NOMO-1 treated with DMSO at 0.1 percent for 48 hours (cell line): ENCODE measurements at regions not wholly inside any gene's neighbourhood (a gene's known extent, or its start where the extent isn't known, plus 50 kb on each side); places are given as distances from the start of the nearest gene placed in this dataset.

Experiments used
- DNase-seq: peaks from one replicate; lab custom pipeline; 2025; ENCODE audit not compliant: unreplicated experiment; lab: John Stamatoyannopoulos, UW

DNA sequence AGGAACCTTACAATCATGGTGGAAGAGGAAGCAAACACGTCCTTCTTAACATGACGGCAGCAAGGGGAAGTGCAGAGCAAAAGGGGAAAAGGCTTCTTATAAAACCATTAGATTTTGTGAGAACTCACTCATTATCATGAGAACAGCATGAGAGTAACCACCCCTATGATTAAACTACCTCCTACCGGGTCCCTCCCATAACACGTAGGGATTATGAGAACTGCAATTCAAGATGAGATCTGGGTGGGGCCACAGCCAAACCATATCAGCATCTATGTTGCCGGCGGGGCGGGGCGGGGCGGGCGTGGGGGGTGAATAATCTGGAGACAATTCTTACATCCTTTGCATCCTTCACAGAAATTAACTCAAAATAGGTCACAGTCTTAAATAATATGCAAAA is 58.8 kb upstream of the GFPT2 start:
- no peak for DNase-seq

DNA sequence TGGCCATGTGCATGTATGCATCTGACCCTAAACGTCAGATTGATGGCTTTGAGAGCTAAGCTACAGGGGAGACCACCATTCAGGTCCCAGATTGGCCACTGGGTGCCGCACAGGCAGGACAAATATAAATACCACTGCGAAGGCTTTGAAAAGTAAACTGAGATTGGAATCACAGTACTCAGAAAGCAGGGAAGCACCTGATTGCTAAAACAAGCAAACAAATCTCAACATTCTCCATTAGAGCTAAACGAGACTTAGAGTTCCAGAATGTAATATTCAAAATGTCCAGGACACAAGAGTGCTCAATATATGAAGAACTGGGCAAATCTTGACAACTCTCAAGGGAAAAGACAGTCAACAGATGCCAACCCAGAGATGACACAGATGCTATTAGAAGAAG is 61.0 kb upstream of the GFPT2 start:
- no peak for DNase-seq

DNA sequence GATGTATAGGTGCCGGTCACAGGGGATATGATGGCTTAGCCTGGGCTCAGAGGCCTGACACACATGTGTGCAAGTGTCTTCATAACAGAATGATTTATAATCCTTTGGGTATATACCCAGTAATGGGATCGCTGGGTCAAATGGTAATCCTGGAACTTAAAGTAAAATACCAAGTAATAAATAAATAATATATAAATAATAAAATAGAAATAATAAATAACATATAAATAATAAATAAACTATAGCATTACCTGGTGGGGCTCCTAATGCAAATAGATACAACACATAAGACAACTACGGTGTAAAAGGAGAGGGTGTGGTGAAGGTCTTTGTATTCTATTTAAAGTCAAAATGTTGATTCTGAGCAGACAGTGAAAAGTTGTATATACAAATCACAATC is 68.5 kb upstream of the GFPT2 start:
- DNase-seq, result no peak

DNA sequence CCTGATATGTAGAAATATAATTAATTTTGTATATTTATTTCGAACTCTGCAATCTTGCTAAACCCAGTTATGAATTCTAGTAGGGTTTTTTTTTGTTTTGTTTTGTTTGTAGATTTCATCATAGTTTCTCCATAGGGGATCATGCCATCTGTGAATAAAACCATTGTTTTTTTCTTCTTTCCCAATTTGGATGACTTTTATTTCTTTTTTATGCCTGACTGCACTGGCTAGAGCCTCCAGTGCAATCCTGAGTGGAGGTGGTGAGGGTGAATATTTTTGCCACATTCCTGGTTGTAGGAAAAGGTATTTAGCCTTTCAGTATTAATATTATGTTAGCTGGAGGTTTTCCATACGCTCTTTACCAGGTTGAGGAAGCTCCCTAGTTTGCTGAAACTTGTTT is 70.0 kb upstream of the GFPT2 start:
- DNase-seq, result no peak

DNA sequence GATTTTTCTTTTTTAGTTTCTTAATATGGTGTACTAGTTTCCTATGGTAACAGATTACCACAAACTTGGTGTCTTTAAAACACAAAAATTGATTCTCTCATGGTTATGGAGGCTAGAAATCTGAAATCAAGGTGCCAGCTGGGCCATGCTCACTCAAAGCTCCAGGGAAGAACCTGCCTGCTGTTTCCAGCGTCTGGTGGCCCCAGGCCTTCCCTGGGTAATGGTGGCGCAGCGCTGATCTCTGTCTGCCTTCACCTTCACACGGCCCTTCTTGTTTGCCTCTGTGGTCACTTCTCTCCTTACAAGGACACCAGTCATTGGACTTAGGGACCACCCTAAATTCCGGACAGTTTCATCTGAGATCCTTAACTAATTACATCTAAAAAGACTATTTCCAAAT is 70.5 kb upstream of the GFPT2 start:
- DNase-seq, result no peak

DNA sequence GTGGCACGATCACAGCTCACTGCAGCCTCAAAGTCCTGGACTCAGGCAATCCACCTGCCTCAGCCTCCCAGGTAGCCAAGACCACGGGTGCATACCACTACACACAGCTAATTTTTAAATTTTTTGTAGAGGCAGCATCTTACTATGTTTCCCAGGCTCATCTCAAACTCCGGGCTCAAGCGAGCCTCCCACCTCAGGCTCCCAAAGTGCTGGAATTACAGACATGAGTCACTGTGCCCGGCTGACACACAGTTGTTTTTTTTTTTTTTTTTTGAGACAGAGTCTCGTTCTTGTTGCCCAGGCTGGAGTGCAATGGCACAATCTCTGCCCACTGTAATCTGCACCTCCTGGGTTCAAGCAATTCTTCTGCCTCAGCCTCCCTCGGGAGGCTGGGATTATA is 70.1 kb upstream of the CNOT6 start:
- no peak for DNase-seq

DNA sequence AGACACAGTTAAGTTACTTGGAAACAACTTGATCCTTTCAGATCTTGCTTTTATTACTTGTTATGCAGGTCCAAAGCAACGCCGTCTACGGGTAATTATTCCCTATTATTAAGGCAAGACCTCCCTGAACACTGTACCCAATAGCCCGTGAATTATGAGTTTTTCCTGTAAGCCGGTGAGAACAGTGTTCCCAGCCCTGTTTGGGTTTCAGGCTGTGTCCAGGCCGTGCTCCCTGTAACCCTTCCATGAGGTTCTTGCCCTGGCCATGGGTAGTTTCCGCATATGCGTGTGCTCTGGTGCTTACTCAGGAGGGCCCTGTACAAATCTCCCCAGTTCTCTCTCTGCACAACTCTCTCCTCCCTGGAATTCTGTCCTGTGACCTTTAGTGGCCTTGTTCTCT is 65.6 kb upstream of the CNOT6 start:
- no peak for DNase-seq

DNA sequence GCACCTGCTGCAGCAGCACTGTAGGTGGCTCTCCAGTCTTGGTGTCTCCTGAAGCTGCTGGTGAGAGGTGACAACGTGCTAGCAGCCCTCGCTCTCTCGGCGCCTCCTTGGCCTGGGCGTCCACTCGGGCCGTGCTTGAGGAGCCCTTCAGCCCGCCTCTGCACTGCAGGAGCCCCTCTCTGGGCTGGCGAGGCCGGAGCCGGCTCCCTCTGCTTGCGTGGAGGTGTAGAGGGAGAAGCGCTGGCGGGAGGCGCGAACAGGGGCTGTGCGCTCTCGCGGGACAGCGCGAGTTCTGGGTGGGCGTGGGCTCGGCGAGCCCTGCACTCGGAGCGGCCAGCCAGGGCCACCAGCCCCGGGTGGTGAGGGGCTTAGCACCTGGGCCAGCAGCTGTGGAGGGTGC is 62.2 kb upstream of the CNOT6 start:
- no peak for DNase-seq

DNA sequence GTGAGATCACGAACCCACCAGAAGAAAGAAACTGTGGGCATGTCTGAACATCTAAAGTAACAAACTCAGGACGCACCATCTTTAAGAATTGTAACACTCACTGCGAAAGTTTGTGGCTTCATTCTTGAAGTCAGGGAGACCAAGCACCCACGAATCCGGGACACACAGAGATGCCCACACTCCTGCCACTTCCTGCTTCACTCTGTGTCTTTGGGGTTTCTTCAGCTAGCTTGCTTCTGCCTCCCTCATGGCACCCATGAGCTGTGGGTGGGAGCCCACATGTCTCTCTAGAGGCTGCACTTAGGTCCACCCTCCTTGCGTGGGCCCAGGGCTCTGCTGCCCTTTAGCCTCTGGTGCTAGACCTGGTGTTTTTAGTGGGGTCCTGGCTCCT is 61.2 kb upstream of the CNOT6 start:
- DNase-seq, result no peak

DNA sequence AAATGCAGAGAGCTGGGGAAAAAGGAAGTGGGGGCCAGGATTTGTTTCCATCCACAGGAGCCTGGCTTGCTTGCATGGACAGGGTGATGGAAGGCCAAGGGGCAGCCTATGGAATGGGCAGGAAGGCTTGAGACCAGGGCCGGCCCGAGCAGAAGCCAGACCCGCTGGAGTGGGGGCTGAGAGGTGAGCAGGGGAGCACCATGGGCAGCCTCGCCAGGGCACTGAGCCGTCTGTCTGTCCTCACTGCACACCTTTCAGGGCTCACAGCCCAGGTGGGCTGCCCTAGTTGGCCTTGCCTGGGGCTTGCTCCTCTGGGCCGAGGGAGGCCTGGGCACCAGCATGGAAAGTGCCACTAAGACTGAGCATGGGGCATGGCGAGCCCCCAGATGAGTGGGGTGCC is 58.6 kb upstream of the CNOT6 start:
- no peak for DNase-seq

DNA sequence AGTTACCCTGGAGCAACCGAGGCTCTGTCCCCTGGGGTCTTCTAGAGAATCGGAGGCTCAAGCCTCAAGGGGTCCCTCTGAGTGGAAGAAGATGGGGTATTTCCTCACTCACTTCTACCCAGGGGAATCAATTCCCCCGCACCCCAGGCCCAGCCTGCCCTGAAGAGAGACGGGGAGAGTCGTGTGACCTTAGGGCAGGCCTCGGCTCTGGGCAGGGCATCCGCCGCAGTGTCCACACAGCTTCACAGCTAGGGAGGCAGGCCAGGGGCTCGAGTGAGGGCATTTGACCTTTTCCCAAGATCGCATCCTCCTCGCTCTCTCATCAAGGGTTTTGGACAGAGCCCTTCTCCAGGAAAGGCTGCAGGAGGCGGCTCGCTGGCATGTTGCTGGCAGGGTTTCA is 57.9 kb upstream of the CNOT6 start:
- DNase-seq, result no peak

DNA sequence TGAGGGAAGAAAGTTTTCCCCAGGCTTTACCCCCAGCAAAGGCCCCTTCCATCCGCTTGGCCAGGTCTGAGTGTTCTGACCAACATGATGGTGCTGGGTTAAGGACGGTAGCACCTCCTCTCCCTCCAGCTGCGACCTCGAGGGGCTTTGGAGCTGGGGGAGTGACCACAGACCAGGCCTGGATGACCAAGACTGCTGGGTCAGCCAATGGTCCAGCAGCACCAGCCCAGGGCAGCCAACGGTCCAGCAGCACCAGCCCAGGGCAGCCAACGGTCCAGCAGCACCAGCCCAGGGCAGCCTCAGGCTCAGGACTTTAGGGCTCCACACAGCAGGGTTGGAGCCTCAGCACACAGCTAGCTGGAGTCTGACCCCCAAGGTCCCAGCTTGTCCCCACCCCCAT is 57.2 kb upstream of the CNOT6 start:
- DNase-seq, result no peak

DNA sequence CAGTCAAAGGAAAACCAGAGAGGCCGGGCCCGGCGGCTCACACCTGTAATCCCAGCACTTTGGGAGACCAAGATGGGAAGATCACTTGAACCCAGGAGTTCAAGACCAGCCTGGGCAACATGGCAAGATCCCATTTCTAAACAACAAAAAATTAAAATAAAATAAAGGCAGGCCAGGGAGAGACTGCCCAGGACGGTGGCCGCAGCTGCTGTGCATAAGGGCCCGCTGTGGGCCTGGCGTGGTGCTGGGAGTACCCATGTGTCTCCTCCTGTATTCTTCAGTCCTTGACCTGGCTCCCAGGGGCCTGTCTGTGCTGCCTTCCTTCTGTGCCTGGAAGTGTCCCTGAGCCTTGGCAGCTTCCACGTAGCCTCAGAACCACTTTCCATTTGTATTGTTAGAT is 56.8 kb upstream of the CNOT6 start:
- DNase-seq, result no peak

DNA sequence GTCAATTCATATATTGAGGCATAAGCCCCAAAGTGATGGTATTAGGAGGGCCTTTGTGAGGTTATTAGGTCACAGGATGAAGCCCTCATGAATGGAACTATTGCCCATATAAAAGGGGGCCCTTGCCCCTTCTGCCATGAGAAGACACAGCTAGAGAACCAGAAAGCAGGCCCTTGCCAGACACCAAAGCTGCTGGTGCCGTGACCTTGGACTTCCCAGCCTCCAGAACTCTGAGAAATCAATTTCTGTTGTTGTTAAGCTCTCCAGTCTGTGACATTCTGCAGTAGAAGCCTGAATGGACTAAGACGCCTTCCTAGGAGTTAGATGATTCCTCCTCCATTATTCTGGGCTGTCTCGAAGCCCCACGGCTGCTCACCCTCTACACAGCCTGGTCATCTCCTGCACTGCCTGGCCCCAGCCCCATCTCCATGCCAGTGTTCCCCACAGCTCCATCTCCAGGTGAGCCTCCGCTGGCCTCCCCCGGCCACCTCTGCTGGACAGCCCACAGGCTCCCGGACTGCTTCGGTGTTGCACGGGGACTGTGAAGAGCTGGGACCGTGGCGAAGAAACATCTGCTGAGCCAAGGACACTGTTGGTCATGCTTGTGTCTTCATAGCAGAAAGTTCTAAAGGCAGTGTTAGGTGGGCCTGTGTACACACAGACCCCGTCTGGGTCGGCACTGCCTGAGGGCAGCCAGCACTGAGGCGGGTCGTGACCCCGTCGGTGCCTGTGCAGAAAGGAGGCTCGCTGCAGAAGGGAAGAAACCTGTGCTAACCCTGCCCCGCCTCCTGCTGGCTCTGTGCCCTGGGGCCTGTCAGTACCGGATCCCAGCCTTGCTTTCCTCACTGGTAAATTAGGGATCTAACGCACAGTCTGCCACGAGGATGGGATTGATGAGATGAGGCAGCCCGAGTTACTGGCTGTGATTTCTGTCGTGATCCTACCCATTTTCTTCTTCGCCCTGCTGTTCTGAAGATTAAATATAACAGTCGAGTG is 55.1 kb upstream of the CNOT6 start:
- no peak for DNase-seq

DNA sequence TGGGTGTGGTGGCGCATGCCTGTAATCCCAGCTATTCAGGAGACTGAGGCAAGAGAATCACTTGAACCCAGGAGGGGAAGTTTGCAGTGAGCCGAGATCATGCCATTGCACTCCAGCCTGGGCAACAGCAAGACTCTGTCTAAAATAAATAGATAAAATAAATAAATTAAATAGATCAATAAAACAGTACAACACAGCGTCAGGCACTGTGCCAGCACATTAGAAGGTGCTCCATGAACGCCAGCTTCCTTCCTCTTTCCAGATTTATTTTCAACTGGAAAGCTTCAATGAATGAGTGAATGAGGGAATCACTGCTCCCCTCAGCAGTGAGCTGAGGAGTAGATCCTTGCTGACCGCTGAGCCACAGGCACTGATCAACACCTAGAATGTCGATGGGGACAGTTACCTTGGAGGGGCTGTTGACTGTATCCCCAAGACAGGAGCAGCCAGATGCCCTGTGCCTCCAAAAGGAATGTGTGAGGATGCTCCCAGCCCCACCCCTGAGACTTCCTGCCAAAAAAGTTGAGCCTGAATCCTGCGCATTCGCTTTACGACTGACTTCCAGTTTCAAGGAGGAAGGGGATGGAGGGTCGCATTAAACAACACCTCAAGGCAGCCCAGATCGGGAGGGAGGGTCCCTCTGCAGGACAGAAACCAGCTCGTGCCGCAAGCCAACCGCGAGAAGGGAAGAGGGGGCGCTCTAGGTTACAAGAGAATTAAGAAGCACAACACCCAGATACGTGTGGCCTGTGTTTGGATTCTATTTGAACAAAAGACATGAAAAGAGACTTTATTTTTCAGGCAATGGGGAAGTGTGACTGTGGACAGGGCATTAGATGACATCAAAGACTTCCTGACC is 54.0 kb upstream of the CNOT6 start:
- peak; percentile 24 for DNase-seq

DNA sequence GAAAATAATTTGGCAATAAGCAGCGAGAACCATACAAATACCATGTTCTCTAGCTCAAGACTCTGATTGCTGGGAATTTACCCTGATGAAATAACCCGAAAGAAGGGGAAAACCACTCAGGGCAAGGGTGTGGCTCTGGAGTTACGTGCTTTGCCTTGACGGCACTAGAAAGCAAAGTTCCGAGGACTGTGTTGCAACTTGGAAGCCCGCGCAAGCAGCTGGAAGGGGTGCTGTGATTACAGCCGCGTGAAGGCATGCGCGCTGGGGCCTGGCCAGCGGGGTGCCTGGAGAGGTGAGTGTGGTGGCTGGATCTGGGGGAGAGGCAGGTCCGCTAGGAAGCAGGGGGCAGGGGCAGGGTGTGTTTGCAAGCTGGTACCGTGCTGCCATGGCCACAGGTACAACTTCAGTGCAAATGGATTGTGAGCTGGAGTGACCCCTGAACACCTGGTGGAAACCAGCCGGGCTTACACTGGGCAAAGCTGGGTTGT is 52.6 kb upstream of the CNOT6 start:
- DNase-seq, result no peak
